ENCODE measurements at regions not wholly inside any gene's neighbourhood (a gene's known extent, or its start where the extent isn't known, plus 50 kb on each side); places are given as distances from the start of the nearest gene placed in this dataset.

- no peak for TF ChIP-seq HDAC6 (IDR thresholded peaks at IDR 0.05; ENCODE audit: low read depth, low read length)
Observed at GRCh38 chr14:38790916-38791315, 312.1 kb downstream of the SEC23A start (continued).

GRCh38 chr14:38789805-38790204 is 313.2 kb downstream of the SEC23A start:
- H3K56ac ChIP-seq (replicated peaks; ENCODE audit: insufficient read length, low read depth, low read length): no peak overlapping the region
- no peaks in the 10 kb centered on the region; the same call in 1 of the 2 replicates for H3K23me2 ChIP-seq (ENCODE audit: low read depth, low read length)
- ChIA-PET POLR2A (ENCODE audit: partially characterized antibody) (no interaction called here), CTCF (ENCODE audit: partially characterized antibody) (no interaction called here)
- H3K4me2 ChIP-seq (ENCODE audit: insufficient read depth in 1 of 2, low read depth in 2 of 2, low read length in 2 of 2): no peak overlapping the region
- no peak overlapping the region for H4K8ac ChIP-seq (ENCODE audit: extremely low read depth, insufficient read depth, low read length)
- no peak overlapping the region for H4K91ac ChIP-seq (replicated peaks; ENCODE audit: insufficient read length, low read length)
- no peak overlapping the region for H3K14ac ChIP-seq (ENCODE audit: insufficient read length)
- H4K20me1 ChIP-seq (replicated peaks in 1 of 2; ENCODE audit: control insufficient read depth in 1 of 2, insufficient read depth in 2 of 2, low read length in 2 of 2): no peaks in the 10 kb centered on the region
- 0 out of 2 replicates have a peak overlapping the region, but pooled peaks have one; percentile 33 for H2BK12ac ChIP-seq (ENCODE audit: low read depth, low read length)
- H3K27me3 ChIP-seq (replicated peaks in 1 of 4; ENCODE audit: control insufficient read depth in 3 of 4, extremely low read depth in 1 of 4, insufficient read depth in 3 of 4, low read length in 3 of 4): no peaks in the 10 kb centered on the region
- H3K18ac ChIP-seq (ENCODE audit: extremely low read depth, low read length): no peak overlapping the region
- H3K23ac ChIP-seq (ENCODE audit: insufficient read length): no peak overlapping the region
- DNase-seq (ENCODE audit: low read depth in 1 of 2, low spot score in 2 of 2): no peak
- peaks cover 2 to 8% (median 6%) of the 10 kb centered on the region in 4 experiments for H3K4me1 ChIP-seq (replicated peaks in 1 of 4; ENCODE audit: control insufficient read depth in 3 of 4, insufficient read depth in 4 of 4, low read length in 3 of 4)
- no peak overlapping the region for H3K9ac ChIP-seq (replicated peaks in 1 of 4; ENCODE audit: extremely low read depth in 1 of 4, low read depth in 3 of 4, low read length in 3 of 4)
- no peak overlapping the region for H2BK120ac ChIP-seq (replicated peaks; ENCODE audit: low read depth, low read length)
- no peak overlapping the region for H3K27ac ChIP-seq (ENCODE audit: low read depth, low read length)
- no peak overlapping the region for H4K5ac ChIP-seq (ENCODE audit: insufficient read length, low read depth, low read length)
- FAIRE-seq: peak; percentile 19
- H3K4ac ChIP-seq (replicated peaks; ENCODE audit: insufficient read length, low read depth, low read length): no peak overlapping the region
- H3K4me3 ChIP-seq (ENCODE audit: extremely low read depth in 1 of 4, insufficient read depth in 2 of 4, low read depth in 3 of 4, low read length in 4 of 4): no peak overlapping the region
- H2BK5ac ChIP-seq (ENCODE audit: low read depth, low read length): no peak overlapping the region
- H3K9me3 ChIP-seq (ENCODE audit: insufficient read depth in 2 of 2, low read depth in 1 of 2, low read length in 1 of 2): no peaks in the 10 kb centered on the region
- no peaks in the 10 kb centered on the region for H3K79me1 ChIP-seq (ENCODE audit: low read depth, low read length)
- H2AFZ ChIP-seq (ENCODE audit: low read length): no peak overlapping the region
- no peak overlapping the region for H2AK5ac ChIP-seq (ENCODE audit: low read depth, low read length)
- H3K79me2 ChIP-seq (ENCODE audit: control insufficient read depth in 1 of 2, insufficient read depth in 2 of 2, low read length in 2 of 2): no peaks in the 10 kb centered on the region
- H3K36me3 ChIP-seq (ENCODE audit: control insufficient read depth in 2 of 4, insufficient read depth in 4 of 4, low read length in 3 of 4): no peaks in the 10 kb centered on the region
- no peak overlapping the region for H2BK15ac ChIP-seq (ENCODE audit: low read length)
- no peak overlapping the region for H2BK20ac ChIP-seq (ENCODE audit: low read length)
- 86% methylated on average over 8 of the region's 8 CpGs; no CpG with 5 or more reads in 1 of the 2 experiments for WGBS, 2 experiments (ENCODE audit: extremely low coverage in 1 of 2, insufficient coverage in 1 of 2, insufficient read length in 1 of 2, insufficient replicate concordance in 2 of 2, low coverage in 1 of 2, low lambda C conversion rate in 2 of 2, missing lambda C conversion rate in 1 of 2)
- TF ChIP-seq HDAC6 (IDR thresholded peaks at IDR 0.05; ENCODE audit: low read depth, low read length) (no peak), KDM5A (IDR thresholded peaks at IDR 0.05; ENCODE audit: low read length) (no peak), BACH1 (IDR thresholded peaks at IDR 0.05; ENCODE audit: low read length) (no peak), EP300 (IDR thresholded peaks at IDR 0.05; ENCODE audit: borderline replicate concordance in 1 of 2, low read depth in 2 of 2, low read length in 2 of 2) (no peak), RBBP5 (IDR thresholded peaks at IDR 0.05; ENCODE audit: borderline replicate concordance, low read depth, low read length) (no peak), FOSL1 (IDR thresholded peaks at IDR 0.05; ENCODE audit: insufficient read depth, low read depth, low read length) (no peak), CBX8 (IDR thresholded peaks at IDR 0.05; ENCODE audit: borderline replicate concordance, low read depth, low read length) (no peak), NANOG (IDR thresholded peaks at IDR 0.05; ENCODE audit: insufficient read depth, low read depth, low read length, poor library complexity, severe bottlenecking) (no peak), HDAC2 (IDR thresholded peaks at IDR 0.05; ENCODE audit: borderline replicate concordance in 1 of 2, low read depth in 2 of 2, low read length in 2 of 2) (no peak), SRF (IDR thresholded peaks at IDR 0.05; ENCODE audit: low read depth, low read length) (no peak), POLR2AphosphoS5 (IDR thresholded peaks at IDR 0.05; ENCODE audit: low read depth, low read length) (no peak), CEBPB (IDR thresholded peaks at IDR 0.05; ENCODE audit: low read depth, low read length) (no peak)

Data from H1 (cell line).